GM19395 (cell line): ENCODE measurements at regions not wholly inside any gene's neighbourhood (a gene's known extent, or its start where the extent isn't known, plus 50 kb on each side); places are given as distances from the start of the nearest gene placed in this dataset.
A peak's percentile ranks its signal among the peaks of the same experiment; 100 is the strongest.
"Not testable (repeated sequence)": the region's sequence is repeated elsewhere in the genome, so short reads cannot be mapped to it uniquely, and the experiment has no call there.

Experiments
- ATAC-seq: cut with Tn5 transposase; IDR thresholded peaks from one replicate; pipeline ENCODE4 v1.9.1; 2021; ENCODE audit warnings: mild to moderate bottlenecking, moderate library complexity; ENCODE audit not compliant: unreplicated experiment

- ATAC-seq = peak; percentile 99
Measured at GRCh38 chr13:38415233-38415632, 65.6 kb downstream of the UFM1 start.

- no peak for ATAC-seq
Measured at GRCh38 chr13:38417241-38417640, 67.6 kb downstream of the UFM1 start.

DNA sequence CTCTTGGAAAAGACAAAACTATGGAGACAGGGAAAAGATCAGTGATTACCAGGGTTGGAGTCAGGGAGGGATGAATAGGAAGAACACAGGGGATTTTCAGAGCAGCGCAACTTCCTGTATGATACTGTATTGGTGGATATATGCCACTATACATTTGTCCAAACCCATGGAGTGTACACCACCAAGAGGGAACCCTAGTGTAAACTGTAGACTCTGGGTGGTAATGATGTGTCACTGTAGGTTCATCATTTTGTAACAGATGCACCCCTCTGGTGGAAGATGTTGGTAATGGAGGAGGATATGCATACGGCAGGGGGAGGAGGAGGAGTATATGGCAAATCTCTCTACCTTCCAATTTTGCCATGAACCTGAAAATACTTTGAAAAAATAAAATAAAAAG is 68.1 kb downstream of the UFM1 start:
- ATAC-seq = no peak

DNA sequence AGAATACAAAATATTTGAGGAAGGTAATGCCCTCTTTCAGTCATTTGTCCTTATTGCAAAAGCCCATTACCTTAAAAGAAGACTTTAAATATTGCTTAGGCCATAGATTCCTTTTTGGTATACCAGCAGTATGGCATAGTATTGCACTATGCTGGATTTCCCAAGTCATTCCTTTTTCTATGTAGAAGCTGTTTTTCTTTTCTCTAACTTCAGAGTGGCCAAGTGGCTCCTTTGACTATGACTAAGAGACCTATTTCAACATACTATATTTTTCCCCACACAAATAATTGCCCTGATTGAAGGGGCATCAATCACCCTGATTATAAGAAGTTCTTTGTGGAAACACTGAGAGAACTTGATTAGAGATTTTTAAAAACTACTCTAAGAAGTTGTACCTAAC is 68.6 kb downstream of the UFM1 start:
- no peak for ATAC-seq

DNA sequence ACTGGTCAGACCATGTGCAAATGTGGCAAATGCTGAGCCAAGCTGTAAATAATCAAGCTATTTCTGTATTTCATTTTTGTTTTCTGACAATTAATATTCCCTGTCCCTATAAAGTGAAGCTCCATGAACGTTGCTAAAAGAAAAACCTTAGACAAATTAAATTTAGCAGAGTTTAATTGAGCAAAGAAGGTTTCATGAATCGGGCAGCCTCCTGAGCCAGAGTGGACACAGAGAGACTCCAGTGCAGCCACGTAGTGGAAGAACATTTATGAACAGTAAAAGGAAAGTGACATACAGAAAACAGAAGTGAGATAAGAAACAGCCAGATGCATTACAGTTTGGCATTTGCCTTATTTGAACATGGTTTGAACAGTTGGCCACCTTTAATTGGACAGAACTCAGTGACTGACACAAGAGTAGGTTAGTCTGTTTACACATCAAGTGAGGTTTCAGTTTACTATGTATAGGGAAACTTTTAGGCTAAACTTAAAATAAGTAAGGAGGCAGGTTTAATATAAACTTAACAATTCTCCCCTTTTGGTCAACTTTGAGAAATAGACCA is 69.7 kb downstream of the UFM1 start:
- peak; percentile 30 for ATAC-seq

- no peak for ATAC-seq
Measured at GRCh38 chr13:38421590-38422560, 72.2 kb downstream of the UFM1 start.

- no peak for ATAC-seq
Measured at GRCh38 chr13:38429916-38430315, 80.3 kb downstream of the UFM1 start.

DNA sequence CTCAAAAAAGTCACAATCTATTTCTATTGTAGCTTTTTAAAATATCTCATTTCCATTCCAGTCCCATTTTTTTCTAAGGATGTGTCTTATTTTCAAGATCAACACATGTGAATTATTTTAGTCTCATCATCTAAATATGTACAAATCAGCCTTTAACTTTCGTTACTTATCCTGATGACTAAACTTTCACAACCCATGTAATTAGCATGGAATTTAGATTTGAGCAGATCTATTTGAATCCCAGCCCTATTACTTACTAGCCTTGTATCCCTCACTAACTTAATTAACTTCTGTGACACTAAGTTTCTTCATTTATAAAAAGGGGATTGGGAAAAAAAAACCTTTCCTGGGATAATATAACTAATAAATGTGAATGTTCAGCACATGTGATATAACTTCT is 81.1 kb downstream of the UFM1 start:
- ATAC-seq = no peak

GRCh38 chr13:38440666-38441065 is 91.0 kb downstream of the UFM1 start:
- no peak for ATAC-seq

DNA sequence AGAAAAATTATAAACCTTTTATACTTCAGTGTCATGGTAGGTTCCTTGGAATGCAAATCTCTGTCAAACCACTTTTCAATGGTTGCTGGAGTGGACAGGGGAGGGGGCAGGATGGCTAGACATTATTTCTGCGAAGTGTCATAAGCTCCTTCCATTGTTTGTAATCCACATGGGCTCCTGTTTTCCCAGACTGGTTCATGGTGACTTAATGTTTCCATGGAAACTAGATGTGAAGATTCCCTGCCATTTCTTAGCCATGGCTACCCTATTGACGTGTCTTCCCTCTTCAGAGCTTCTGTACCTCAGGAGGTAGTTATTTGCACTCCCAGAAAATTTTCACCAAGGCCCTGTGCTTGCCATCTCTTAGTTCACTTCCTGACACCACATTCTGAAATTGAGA is 95.3 kb downstream of the UFM1 start:
- ATAC-seq = no peak

GRCh38 chr13:38452656-38453055 is 103.0 kb downstream of the UFM1 start:
- no peak for ATAC-seq

GRCh38 chr13:38462605-38463004 is 113.0 kb downstream of the UFM1 start:
- ATAC-seq = peak; percentile 76

DNA sequence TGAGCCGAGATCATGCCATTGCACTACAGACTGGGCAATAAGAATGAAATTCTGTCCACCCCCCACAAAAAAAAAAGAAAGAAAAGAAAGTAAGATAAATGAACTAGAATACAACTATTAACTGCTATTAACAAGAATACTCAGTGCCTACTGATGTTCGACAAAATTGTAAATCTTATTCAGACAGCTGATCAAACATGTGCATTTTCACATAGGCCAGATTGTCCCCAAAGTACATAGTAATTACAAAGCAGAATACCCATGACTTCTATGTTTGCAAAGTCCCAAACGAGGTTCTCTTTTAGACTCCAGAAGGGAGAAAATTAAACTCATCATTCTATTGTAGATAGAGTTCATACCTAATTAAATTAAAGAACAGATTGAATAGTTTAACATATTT is 113.4 kb downstream of the UFM1 start:
- no peak for ATAC-seq

- not testable (repeated sequence) for ATAC-seq
Measured at GRCh38 chr13:38472411-38472810, 122.8 kb downstream of the UFM1 start.

- no peak for ATAC-seq
Measured at GRCh38 chr13:38473305-38473704, 123.7 kb downstream of the UFM1 start.

GRCh38 chr13:38477676-38478075 is 128.0 kb downstream of the UFM1 start:
- no peak for ATAC-seq

GRCh38 chr13:38483623-38484022 is 134.0 kb downstream of the UFM1 start:
- no peak for ATAC-seq

DNA sequence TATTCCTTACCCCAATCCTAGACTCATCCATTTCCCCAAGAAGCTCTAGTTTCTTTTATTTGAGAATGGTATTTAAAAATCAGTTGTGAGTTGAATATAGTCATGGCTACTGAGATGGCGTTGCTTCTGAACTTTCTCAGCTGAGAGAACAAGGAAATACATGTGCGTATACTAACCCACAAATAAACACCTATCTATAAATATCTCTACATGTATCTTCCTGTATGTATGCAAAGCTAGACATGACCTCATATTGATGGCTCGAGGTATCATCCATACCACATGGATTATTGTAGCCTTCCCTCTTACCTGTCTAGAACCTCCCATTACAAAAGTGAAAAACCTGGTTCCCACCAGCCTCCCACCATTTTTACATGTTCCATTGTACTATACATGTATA is 141.0 kb downstream of the UFM1 start:
- ATAC-seq = no peak

GRCh38 chr13:38494445-38494844 is 144.8 kb downstream of the UFM1 start:
- ATAC-seq = no peak

DNA sequence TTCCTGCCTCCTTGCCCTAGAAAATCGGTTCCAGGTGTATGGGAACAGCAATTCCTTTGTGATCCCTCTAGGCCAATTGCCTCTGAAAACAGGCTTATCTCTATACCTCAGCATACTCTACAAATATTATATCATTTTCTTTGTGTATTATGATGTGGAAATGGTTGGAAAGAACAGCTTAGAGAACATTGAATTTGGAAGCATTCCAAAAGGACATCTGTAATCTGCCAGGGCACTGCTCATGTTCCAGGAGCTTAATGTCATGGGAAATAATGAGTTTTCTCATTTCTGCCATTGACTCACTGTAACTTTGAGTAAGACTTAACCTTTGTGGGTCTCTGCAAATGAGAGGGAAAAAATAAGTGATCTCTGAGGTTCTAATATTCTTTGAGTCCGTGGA is 147.3 kb downstream of the UFM1 start:
- ATAC-seq = no peak

DNA sequence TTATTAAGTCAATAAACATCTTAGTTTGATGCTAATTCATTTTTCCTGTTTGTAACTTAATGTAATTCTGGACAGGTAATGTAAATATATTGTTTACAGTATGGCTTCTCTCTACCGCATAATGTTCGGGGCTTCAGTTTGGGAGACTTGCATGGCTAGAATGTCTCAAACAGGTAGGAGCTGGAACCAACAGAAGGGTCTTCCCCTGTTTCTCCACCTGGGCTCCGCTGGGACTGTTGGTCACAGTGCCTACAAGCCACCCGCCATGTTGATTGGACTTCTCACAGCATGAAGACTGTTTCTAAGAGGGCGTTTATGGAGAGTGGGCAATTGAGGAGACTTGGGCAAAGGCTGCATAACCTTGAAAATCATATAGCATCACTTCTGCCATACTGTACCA is 148.6 kb downstream of the UFM1 start:
- ATAC-seq = no peak

DNA sequence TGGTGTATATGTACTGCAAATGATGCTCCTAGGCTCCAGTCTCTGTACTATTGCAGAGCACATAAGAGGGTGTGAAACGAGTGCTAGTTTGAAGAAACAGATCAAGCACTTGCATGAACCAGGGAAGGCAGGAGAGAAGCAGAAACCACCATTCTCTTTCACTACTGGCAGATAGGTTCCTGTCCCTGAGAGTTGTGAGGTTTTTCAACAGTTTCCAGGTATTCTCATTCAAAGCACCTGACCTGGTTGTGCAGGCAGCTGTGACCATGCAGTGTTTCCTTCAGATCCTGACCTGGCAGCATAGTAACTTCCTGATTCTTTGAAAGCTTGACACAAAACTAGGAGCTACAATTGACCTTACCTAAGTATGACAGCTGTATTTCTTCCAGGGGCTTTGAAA is 164.9 kb downstream of the UFM1 start:
- no peak for ATAC-seq
